HG02885 (cell line): ENCODE measurements at regions not wholly inside any gene's neighbourhood (a gene's known extent, or its start where the extent isn't known, plus 50 kb on each side); places are given as distances from the start of the nearest gene placed in this dataset.
"Not testable (repeated sequence)": the region's sequence is repeated elsewhere in the genome, so short reads cannot be mapped to it uniquely, and the experiment has no call there.

ENCODE experiments used
- ATAC-seq: cut with Tn5 transposase; IDR thresholded peaks from one replicate; pipeline ENCODE4 v1.9.1; 2021; ENCODE audit warnings: mild to moderate bottlenecking; ENCODE audit not compliant: unreplicated experiment, poor library complexity

DNA sequence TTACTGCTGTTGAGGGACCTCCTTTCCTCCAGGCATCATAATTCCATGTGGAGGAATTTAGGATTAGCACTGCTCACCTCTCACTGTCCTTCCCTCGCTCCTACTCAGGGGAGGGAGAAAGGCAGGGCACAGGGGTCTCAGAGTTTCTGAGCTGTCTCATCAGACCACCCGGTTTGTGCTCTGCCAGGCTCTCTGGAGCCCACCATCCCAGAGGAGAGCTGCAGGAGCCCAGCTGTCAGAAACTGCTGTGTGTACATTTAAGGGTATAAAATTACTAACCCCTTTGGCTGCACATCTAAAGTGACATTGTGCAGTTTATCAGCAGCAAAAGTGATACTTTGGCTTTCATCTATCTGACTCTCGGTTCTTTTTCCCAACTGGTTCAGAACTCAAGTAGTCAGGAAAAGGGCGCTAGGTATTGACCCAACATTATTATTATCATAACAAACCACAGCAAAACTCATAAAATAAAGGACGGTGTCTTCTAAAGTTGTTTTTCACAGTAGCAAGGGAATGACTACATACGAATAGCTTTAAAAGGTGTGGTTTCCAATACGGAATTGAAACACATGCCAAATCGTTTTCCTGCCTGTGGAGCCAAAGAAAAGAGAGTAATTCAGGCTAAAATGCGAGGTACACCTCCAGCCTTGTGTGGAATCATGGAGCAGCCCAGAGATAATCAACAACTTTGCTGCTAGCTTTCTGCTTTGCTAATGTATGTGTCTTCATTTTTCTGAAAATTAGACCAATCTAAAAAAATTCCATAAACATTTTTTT, 348.1 kb downstream of the TMEM167A start:
- ATAC-seq, result no peak

DNA sequence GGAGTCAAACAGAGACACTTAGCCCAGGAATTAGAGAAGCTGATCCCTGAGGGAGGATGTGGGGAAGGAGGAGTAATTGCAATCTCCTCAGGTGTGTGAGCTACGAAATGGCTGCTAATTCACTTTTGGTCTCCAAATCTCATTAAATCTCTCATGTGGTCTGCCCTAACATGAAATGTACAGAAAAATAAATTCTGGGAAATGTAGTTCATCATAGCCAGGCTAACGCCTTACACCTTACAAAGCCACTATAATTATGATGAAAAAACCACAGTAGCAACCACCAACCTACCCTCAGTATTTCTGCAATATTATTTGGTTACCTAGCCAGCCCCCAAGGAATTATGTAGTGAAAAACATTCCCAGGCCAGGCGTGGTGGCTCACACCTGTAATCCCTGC, 354.0 kb downstream of the TMEM167A start:
- no peak for ATAC-seq

DNA sequence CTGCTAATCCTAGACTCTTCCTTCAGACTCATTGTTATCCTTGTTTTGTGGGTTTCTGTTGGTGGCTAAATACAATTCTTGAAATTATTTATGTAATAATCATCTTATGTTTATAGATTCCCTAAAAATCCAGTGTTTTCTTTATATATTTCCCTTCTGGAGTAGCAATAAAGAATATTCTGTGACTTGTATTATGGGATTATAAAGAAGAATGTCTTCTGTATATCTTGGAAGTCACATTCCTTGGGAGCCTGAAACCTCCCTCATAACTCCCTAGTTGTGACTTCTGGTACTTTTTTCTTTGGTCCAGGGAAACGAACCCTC, 356.1 kb downstream of the TMEM167A start:
- no peak for ATAC-seq

DNA sequence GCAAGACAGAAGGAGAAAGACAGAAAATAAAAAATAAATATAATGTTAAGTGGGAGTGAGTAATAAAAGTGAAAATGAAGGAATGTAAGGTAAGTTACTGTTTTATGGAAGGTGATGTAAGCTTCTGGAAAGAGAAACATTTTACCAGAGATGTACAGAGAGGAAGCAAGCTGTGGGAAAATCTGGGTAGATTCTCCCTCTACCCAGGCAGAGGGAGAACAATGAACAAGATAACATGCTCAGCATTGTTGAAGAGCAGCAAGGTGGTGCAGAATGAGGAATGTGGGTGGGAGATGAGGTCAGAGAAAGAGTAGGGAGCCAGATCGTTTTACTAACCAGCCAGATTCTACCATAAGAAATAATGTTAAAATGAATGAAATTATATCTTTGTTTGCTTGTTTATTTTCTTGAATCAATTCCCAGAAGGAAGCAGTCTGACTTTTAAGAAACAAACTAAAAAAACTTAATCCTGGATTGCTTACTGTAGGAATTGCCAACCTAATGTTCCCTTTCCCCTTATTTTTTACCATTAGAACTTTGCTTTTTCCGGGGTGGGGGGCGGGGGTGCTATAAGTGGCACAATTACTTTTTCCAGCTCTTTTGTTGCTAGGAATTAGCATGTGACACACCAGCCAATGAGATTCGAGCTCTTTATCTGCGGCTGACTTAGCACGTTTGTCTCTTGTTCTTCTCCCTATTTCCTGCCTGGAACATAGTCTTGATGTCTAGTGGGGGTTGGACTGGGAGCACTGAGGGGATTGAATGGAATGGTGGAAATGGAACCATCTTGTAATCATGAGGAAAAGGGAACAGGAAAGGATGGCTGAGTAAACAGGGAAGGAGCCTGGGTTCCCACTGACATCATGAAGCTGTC, 356.7 kb downstream of the TMEM167A start:
- no peak for ATAC-seq

DNA sequence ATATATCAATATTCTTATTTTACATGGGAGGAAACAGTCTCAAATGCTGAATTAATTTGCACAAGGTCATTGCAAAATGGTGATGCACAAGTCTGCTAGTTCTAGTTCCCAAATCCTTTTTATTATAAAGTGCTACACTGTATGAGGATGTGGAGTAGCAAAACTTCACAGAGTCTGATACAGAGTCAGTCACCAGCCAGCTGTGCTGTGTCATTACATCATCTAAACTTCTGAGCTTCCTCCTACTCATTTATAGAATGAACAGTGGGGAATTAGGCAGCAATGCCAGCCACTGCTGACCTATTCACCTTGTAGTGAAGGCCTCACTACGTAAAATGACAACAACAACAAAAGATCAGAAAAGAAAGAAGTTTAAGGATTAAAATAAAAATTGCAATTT, 357.8 kb downstream of the TMEM167A start:
- ATAC-seq, result peak; percentile 85

DNA sequence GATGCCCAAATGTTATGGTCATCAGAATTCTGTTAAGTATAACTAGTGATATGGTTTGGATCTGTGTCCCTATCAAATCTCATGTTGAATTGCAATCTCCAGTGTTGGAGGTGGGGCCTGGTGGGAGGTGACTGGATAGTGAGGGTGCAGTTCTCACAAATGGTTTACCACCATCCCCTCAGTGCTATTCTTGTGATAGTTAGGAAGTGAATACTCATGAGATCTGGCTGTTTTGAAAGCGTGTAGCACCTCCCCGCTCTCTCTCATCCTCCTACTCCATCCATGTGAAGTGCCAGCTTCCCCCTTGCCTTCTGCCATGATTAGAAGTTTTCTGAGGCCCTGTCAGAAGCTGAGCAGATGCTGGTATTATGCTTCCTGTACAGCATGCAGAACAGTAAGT, 359.5 kb downstream of the TMEM167A start:
- no peak for ATAC-seq

DNA sequence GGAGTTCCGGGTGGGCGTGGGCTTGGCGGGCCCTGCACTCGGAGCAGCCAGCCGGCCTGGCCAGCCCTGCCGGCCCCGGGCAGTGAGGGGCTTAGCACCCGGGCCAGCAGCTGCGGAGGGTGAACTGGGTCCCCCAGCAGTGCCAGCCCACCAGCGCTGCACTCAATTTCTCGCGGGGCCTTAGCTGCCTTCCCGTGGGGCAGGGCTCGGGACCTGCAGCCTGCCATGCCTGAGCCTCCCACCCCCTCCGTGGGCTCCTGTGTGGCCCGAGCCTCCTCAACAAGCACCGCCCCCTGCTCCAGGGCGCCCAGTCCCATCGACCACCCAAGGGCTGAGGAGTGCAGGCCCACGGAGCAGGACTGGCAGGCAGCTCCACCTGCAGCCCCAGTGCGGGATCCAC, 362.5 kb downstream of the TMEM167A start:
- not testable (repeated sequence) for ATAC-seq

DNA sequence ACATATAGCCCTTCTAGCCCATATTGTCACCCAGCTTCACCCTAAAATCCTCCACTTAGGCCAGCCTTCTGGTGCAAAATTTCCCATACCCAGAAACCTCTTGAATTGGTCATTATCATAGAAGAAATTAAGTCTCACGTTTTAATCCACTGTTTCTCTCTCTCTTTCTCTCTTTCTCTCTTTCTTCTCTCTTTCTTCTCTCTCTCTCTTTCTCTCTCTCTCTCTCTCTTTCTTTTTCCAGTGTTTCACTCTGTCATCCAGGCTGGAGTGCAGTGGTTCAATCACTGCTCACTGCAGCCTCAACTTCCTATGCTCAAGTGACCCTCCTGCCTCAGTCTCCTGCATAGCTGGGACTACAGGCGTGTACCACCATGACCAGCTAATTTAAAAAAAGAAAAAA, 363.4 kb downstream of the TMEM167A start:
- ATAC-seq, result no peak

DNA sequence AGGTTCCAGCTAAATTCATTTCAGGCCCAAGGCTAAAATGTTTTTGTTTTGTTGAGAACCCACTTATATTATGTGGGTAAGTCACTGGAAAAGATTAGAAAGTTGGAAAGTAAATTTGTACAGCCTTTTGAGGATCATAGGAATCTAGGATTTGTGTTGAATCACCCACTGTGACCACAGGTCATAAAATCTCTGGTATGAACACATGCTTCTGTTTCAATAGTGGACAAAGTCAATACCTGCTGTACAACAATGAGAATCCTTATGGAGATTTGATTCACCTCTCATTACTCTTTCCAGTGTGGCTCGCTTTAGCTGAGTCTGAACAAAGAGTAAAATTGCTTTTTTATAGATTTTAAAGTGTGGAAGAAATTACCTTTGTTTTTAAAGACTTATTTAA, 369.5 kb downstream of the TMEM167A start:
- no peak for ATAC-seq

DNA sequence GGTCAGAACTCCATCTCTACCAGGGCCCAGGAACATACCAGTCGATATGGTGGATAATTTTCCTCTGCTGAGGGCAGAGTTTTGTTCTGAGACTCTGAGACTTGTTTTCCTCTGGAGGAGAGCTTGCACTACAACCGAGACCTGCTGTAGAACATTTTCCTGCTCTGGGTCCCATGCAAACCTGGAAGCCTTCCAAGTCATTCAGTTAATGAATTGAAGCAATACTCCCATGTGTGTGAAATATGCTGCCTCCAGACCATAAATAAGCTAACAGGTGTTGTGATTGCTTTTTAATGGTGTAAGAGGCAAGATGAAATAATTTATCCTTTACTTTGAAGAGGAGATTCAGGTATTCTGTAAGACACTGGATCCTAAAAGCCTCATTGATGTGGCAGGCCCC, 372.8 kb downstream of the TMEM167A start:
- no peak for ATAC-seq

DNA sequence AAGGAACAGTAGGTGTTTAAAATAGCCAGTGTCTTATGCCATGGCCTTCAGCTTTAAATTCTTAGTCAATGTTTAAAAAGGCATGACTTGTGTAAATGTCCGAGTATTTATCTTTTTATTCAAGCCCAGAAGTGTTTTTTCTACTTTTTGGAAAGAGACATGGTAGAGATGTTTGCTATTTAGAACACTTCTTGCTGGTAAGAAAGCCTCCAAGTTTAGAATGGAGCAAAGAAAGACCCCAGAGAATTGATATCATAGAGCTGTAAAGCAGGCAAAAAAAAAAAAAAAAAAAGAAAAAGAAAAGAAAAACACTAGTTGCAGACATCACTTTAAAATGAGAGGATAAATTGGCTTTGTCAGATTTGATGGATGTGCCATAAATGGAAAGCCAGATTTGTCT, 375.1 kb downstream of the TMEM167A start:
- ATAC-seq, result no peak

DNA sequence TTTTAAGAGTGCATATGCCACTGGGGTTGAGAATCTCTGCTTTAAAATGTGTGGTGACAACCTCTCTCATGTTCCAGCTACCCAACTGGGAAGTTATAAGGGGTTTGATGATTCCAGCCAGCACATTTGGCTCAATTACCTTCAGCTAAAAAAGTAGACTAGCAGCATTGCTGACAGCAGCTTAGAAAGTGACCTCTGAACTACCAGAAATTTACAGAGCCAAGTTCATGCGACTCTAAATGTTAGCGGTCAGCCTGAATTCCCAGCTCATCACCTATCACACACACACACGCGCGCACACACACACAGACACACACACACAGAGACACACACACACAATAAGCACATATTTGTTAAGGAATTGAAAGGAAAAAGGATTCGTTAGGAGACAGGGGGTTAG, 377.5 kb downstream of the TMEM167A start:
- no peak for ATAC-seq

DNA sequence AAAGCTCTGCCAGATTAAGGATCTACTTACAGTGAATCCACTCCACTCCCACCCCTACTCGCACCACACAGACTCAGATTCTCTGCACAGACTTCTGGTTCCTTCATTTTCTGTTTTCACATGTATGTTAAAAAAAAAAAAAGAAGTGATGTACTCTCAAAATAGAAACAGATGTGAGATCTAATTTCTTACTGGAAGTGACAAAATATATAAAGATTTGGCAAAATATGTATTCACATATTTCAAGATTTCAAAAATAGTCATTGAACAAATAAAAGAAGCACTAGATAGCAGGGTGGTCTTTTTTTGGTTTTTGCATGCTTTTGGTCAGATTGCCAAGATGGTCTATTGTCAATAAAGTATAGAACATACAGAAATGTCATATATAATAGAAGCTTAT, 379.2 kb downstream of the TMEM167A start:
- ATAC-seq, result no peak

DNA sequence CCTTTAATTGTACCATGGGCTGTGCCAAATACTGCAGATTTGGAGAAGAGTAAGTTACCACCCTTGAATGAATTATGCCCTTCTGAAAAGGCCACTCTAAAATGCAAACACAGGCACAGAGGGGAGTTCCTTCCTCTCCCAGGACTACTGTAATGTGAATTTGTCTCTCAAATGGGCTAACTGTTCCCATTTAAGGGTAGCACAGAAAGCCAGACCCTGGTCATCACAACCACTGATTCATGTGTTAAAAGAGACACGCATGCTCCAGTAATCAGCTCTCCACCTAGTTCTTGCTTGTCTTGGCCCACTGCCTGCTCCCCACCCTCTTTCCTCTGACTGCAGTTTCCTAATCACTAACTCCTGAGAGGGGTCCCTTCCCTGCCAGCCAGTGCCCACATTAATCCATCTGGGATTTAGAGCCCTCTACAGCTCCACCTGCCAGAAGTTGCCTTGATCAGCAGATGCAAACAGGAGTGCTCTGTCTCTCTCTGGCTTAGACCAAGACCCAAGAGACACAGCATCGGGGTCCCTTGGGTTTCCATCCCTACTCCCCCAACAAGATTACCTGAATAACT, 382.4 kb downstream of the TMEM167A start:
- ATAC-seq, result no peak

DNA sequence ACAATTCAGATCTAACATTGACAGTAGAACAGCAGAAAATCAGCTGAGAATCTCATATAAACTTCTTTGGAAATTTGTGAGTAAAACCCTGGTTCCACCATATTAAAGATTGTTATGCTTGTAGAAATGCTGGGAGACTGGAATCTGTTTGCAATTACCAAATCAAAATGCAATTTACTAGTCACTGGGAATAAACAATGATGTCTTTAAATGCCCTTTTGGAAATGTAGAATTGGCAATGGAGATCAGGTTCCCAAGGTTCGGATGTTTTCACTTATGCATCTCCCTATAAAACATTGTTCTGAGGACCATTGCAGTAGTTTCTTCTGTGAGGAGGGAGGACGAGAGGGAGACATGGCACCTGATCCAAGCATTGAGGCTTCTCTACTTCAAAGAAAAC, 384.4 kb downstream of the TMEM167A start:
- ATAC-seq, result no peak

DNA sequence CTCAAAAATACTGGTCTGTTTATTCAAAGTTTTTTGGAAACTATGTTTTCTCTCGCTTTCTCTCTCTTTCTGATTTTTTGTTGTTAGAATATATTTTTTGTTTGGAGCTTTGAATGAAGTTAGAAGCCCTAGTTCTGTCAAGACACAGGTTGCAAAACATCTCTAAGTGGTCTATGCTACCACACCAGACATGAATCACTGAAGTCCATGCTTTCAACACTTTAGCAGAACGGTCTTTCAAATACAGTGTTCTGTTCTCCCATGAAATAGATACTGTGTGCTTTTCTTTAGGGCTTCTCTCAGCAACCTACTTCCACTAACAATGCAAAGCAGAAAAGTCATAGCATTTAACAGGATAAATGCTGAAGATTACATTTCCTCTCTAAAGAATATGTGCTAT, 392.5 kb downstream of the TMEM167A start:
- ATAC-seq, result no peak

DNA sequence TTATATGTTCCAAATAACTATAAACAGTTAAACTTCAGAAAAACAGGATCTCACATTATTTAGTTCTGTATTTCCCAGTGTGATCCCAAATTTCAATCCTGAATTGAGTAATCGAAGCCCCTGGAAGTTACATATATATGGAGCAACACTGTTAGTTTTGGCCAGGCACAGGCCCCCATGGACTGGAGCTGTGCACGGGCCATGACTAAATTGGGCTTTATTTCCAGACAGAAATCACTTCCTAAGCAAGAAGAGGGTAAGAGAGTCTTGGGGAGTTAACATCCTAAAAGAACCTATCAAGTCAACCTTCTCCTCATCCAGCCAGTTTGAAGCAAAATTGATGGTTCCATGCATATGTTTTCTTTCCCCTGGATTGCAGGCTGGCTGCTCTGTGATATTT, 393.0 kb downstream of the TMEM167A start:
- no peak for ATAC-seq

DNA sequence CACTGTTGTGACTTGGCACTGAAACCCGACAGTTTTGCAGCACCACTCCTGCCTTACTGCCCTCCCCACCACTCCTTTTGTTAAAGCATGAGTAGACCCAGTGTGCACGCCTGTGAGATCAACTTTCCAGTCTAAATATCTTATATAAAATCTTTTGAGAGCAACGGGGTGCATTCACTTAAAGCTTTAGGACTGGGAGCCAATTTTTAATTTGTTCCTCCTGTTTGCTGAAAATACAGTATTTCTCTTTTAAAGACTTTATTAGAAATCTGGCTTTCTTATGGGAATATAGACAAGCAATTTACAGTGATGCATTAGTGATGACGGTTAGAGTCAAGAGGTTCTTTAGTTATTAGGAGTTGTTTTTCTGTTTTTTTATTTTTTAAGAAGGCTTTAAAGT, 397.5 kb downstream of the TMEM167A start:
- no peak for ATAC-seq

DNA sequence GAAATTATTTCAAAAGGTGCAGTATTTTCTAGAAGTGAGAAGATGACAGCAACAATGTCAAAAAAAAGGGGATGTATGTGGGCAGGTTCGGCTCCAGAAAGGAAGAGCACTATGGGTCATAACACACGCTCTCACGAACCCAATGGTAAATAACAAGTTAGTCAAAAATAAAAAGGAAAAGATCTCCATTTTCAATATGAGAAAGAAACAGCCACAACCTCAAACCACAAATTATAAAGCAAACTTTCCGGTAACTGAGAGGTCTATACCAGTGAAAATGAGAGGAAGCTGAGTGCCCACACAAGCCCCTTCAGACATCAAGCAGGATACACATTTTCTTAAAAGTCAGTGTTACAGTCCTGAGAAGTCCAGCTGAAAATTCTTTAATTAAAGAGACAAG, 398.5 kb upstream of the RPS23 start:
- ATAC-seq, result peak; percentile 88

DNA sequence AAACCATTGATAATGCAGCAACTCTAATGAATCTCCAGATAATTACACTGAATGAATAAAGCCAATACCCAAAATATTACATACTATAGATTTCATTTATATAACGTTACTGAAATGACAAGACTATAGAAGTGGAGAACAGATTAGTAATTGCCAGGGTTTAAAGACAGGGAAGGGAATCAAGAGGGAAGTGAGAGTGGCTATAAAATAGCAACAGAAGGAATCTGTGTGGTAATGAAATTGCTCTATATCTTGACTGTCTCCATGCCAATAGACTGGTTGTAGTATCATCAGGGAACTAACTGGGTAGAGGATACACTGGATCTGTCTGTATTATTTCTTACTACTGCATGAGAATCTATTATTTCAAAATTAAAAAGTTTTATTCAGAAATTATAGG, 396.5 kb upstream of the RPS23 start:
- ATAC-seq, result no peak

DNA sequence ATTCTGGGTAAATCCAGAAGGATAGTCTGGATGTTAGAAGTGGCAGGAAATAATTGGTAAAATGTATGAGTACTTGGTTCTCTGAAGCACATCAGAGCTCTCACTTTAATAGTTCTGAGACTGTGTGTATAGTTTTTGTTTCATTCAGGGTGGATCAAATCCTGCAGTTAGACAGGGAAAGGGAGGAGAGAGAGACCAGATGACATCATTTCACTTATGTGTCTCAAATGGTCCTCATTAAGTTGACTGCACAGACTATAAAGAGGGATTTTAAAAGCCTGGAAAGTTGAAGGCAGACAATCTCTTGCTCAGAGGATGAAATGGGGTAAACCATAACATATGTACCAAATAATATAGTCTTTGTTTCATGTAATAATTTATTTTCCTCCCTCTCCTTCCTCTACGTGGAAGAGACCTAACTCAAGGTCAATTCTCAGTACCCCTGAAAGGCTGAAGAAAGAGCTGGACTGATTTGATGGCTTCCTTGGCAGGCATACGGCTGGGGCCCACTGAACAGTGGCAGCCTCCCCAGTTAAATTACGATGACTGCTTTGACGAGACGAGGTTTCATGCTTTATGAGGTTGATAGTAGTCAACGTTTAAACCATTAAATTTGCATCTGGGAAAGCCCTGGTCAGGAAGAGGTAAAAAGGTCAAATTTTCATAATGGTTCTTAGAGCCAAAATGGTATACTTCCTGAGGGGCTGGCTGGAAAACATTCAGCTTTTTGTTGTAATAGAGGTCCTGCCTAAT, 395.1 kb upstream of the RPS23 start:
- ATAC-seq, result no peak
